Keratinocyte (primary cell): ENCODE measurements at regions not wholly inside any gene's neighbourhood (a gene's known extent, or its start where the extent isn't known, plus 50 kb on each side); places are given as distances from the start of the nearest gene placed in this dataset.

ENCODE experiments used
- DNase-seq: peaks from one replicate; pipeline ENCODE4 v3.0.0-alpha.2; 2011; ENCODE audit warnings: low read depth, missing footprints, low spot score
- FAIRE-seq: peaks from 2 replicates; lab custom pipeline; 2011; peaks lifted over from hg19 to GRCh38; lab: Jason Lieb, UNC
- H2AFZ ChIP-seq: 2 replicates; pipeline ENCODE4 v1.6.0; 2012; ENCODE audit warnings: low read length, control low read depth, inconsistent platforms; ENCODE audit not compliant: control insufficient read depth
- H3K27ac ChIP-seq: 2 replicates; pipeline ENCODE4 v1.5.1; 2011; ENCODE audit warnings: low read length; ENCODE audit not compliant: control insufficient read depth, insufficient read depth
- H3K27me3 ChIP-seq: 3 replicates; pipeline ENCODE4 v1.6.0; 2011; ENCODE audit warnings: low read length; ENCODE audit not compliant: control insufficient read depth, insufficient read depth; ENCODE audit errors: extremely low read depth
- H3K36me3 ChIP-seq, 2 experiments: 2 replicates in 1 of 2; 3 replicates in 1 of 2; pipeline ENCODE4 v1.5.1; 2011; ENCODE audit warnings: low read length in 2 of 2, mild to moderate bottlenecking in 1 of 2; ENCODE audit not compliant: control insufficient read depth in 2 of 2, insufficient read depth in 2 of 2; ENCODE audit errors: extremely low read depth in 1 of 2
- H3K4me1 ChIP-seq: 3 replicates; pipeline ENCODE4 v1.5.1; 2011; ENCODE audit warnings: low read length; ENCODE audit not compliant: control insufficient read depth, insufficient read depth; ENCODE audit errors: extremely low read depth
- H3K4me2 ChIP-seq: 3 replicates; pipeline ENCODE4 v1.6.0; 2011; ENCODE audit warnings: low read depth, low read length; ENCODE audit not compliant: control insufficient read depth, insufficient read depth; ENCODE audit errors: extremely low read depth
- H3K4me3 ChIP-seq, 3 experiments: fragments of 200-600 bp in 1 of 3; sonication (generic) in 1 of 3; 2 replicates in 2 of 3; 3 replicates in 1 of 3; pipeline ENCODE4 v1.5.1; 2011 to 2016; ENCODE audit warnings: low read length in 3 of 3, mild to moderate bottlenecking in 3 of 3, control low read depth in 2 of 3, inconsistent platforms in 1 of 3, low read depth in 1 of 3, mixed read lengths in 1 of 3, mixed run types in 1 of 3, moderate library complexity in 1 of 3; ENCODE audit not compliant: control insufficient read depth in 2 of 3, insufficient read depth in 2 of 3; ENCODE audit errors: extremely low read depth in 1 of 3
- H3K79me2 ChIP-seq: 2 replicates; pipeline ENCODE4 v1.6.0; 2012; ENCODE audit warnings: low read length; ENCODE audit not compliant: control insufficient read depth, insufficient read depth
- H3K9ac ChIP-seq: 3 replicates; pipeline ENCODE4 v1.6.0; 2011; ENCODE audit warnings: low read length; ENCODE audit not compliant: control insufficient read depth, insufficient read depth; ENCODE audit errors: extremely low read depth
- H3K9me1 ChIP-seq: 3 replicates; pipeline ENCODE4 v1.6.0; 2011; ENCODE audit warnings: low read length; ENCODE audit not compliant: control insufficient read depth, insufficient read depth; ENCODE audit errors: extremely low read depth
- H3K9me3 ChIP-seq: 2 replicates; pipeline ENCODE4 v1.5.1; 2012; ENCODE audit warnings: low read depth, low read length; ENCODE audit not compliant: control insufficient read depth
- H4K20me1 ChIP-seq: 3 replicates; pipeline ENCODE4 v1.6.0; 2011; ENCODE audit warnings: low read length; ENCODE audit not compliant: control insufficient read depth, insufficient read depth; ENCODE audit errors: extremely low read depth
- EZH2 ChIP-seq: IDR thresholded peaks from one replicate; pipeline ENCODE4 v1.6.1; 2012; ENCODE audit warnings: inconsistent platforms, mild to moderate bottlenecking, low read length, moderate library complexity
- dilution Hi-C: fragments of 300-500 bp; cut with MboI; formaldehyde crosslinking; loops from one replicate; pipeline ENCODE4 v1.7.0; 2020; ENCODE audit warnings: low sequenced_read_pairs; ENCODE audit not compliant: extremely low pct_ligation_motif_present
- TF ChIP-seq, protein P1 (sequence below), 3 experiments: IDR thresholded peaks in 1 of 3; conservative IDR thresholded peaks in 1 of 3; optimal IDR thresholded peaks in 1 of 3; 2 replicates in 2 of 3; 3 replicates in 1 of 3; pipeline versions ENCODE3 to v1.5.1; 2011; ENCODE audit warnings: low read length in 3 of 3, mild to moderate bottlenecking in 3 of 3, moderate library complexity in 2 of 3, control low read depth in 1 of 3, inconsistent platforms in 1 of 3; ENCODE audit not compliant: insufficient read depth in 2 of 3; ENCODE audit errors: extremely low read depth in 1 of 3

DNA sequence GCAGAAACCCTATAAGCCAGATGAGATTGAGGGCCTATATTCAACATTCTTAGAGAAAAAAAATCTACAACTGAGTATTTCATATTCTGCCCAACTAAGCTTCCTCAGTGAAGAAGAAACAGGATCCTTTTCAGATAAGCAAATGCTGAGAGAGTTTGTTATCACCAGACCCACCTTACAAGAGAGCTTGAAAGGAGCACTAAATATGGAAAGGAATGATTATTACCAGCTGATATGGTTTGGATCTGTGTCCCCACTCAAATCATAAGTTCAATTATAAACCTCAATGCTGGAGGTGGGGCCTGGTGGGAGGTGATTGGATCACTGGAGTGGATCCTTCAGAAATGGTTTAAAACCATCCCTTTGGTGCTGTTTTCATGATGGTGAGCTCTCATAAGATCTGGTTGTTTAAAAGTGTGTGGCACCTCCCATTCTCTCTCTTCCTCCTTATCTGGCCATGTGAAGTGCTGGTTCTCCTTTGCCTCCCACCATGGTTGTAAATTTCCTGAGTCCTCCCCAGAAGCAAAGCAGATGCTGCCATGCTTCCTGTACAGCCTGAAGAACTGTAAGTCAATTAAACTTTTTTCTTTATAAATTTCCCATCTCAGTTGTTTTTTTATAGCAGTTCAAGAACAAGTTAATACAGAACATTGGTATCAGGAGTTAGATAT is 144.2 kb downstream of the MSN start:
- FAIRE-seq = no peak
- dilution Hi-C loops = no loop called here
- no peak overlapping the region for H3K4me2 ChIP-seq

More for the DNA sequence above, 144.2 kb downstream of the MSN start:
- Histone ChIP-seq H3K79me2 (no peaks in the 10 kb centered on the region), H3K4me1 (no peaks in the 10 kb centered on the region), H3K9me1 (no peaks in the 10 kb centered on the region), H4K20me1 (no peaks in the 10 kb centered on the region), H3K27me3 (no peaks in the 10 kb centered on the region), H3K27ac (no peak overlapping the region), H2AFZ (no peak overlapping the region), H3K4me3 (no peak overlapping the region), H3K36me3 (no peaks in the 10 kb centered on the region), H3K9me3 (no peaks in the 10 kb centered on the region), H3K9ac (no peak overlapping the region)
- DNase-seq = no peak
- TF ChIP-seq, protein P1, sequence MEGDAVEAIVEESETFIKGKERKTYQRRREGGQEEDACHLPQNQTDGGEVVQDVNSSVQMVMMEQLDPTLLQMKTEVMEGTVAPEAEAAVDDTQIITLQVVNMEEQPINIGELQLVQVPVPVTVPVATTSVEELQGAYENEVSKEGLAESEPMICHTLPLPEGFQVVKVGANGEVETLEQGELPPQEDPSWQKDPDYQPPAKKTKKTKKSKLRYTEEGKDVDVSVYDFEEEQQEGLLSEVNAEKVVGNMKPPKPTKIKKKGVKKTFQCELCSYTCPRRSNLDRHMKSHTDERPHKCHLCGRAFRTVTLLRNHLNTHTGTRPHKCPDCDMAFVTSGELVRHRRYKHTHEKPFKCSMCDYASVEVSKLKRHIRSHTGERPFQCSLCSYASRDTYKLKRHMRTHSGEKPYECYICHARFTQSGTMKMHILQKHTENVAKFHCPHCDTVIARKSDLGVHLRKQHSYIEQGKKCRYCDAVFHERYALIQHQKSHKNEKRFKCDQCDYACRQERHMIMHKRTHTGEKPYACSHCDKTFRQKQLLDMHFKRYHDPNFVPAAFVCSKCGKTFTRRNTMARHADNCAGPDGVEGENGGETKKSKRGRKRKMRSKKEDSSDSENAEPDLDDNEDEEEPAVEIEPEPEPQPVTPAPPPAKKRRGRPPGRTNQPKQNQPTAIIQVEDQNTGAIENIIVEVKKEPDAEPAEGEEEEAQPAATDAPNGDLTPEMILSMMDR (optimal IDR thresholded peaks at IDR 0.05 in 1 of 3, IDR thresholded peaks at IDR 0.05 in 1 of 3, conservative IDR thresholded peaks at IDR 0.05 in 1 of 3; ENCODE audit: extremely low read depth in 1 of 3, insufficient read depth in 2 of 3, low read length in 3 of 3) = no peak
- no peak for TF ChIP-seq EZH2
